Mammary epithelial cell (primary cell): ENCODE measurements at regions not wholly inside any gene's neighbourhood (a gene's known extent, or its start where the extent isn't known, plus 50 kb on each side); places are given as distances from the start of the nearest gene placed in this dataset.

Source experiments
- CTCF ChIP-seq, 2 donors: IDR thresholded peaks in 1 of 2; conservative IDR thresholded peaks in 1 of 2; 2 replicates each; pipeline ENCODE4 v1.5.1; 2011 to 2012; ENCODE audit warnings: inconsistent platforms in 2 of 2, low read length in 2 of 2, mild to moderate bottlenecking in 2 of 2, control low read depth in 1 of 2, low read depth in 1 of 2; ENCODE audit not compliant: insufficient read depth in 1 of 2; ENCODE audit errors: extremely low read depth in 1 of 2
- EZH2 ChIP-seq: IDR thresholded peaks from 2 replicates; pipeline ENCODE4 v1.6.1; 2012; ENCODE audit warnings: low read length, inconsistent platforms, borderline replicate concordance

GRCh38 chr5:164317676-164318075 is 812.3 kb downstream of the MAT2B start:
- TF ChIP-seq CTCF (conservative IDR thresholded peaks at IDR 0.05 in 1 of 2, IDR thresholded peaks at IDR 0.05 in 1 of 2; ENCODE audit: extremely low read depth in 1 of 2, insufficient read depth in 1 of 2, low read depth in 1 of 2, low read length in 2 of 2) (no peak), EZH2 (no peak)
